Glutamatergic neuron (in vitro differentiated cells): ENCODE measurements at regions not wholly inside any gene's neighbourhood (a gene's known extent, or its start where the extent isn't known, plus 50 kb on each side); places are given as distances from the start of the nearest gene placed in this dataset.
"Not testable (repeated sequence)": the region's sequence is repeated elsewhere in the genome, so short reads cannot be mapped to it uniquely, and the experiment has no call there.

ENCODE experiments used
- DNase-seq: peaks from one replicate; pipeline ENCODE4 v3.0.0; 2022
- H3K27ac Mint-ChIP-seq: one replicate; pipeline ENCODE4 v1.8.0; 2020; ENCODE audit warnings: mild to moderate bottlenecking, mixed read lengths, inconsistent platforms; ENCODE audit not compliant: unreplicated experiment
- H3K27me3 Mint-ChIP-seq: one replicate; pipeline ENCODE4 v1.8.0; 2020; ENCODE audit warnings: mild to moderate bottlenecking, moderate library complexity, mixed read lengths, inconsistent platforms; ENCODE audit not compliant: unreplicated experiment
- H3K36me3 Mint-ChIP-seq: one replicate; pipeline ENCODE4 v1.8.0; 2020; ENCODE audit warnings: mild to moderate bottlenecking, mixed read lengths, inconsistent platforms; ENCODE audit not compliant: unreplicated experiment
- H3K4me1 Mint-ChIP-seq: one replicate; pipeline ENCODE4 v1.8.0; 2020; ENCODE audit warnings: mild to moderate bottlenecking, low read depth, mixed read lengths, inconsistent platforms; ENCODE audit not compliant: unreplicated experiment
- H3K4me3 Mint-ChIP-seq: one replicate; pipeline ENCODE4 v1.8.0; 2020; ENCODE audit warnings: mild to moderate bottlenecking, mixed read lengths, inconsistent platforms; ENCODE audit not compliant: unreplicated experiment
- H3K9me3 Mint-ChIP-seq: one replicate; pipeline ENCODE4 v1.8.0; 2020; ENCODE audit warnings: mild to moderate bottlenecking, moderate library complexity, mixed read lengths, inconsistent platforms; ENCODE audit not compliant: unreplicated experiment
- CTCF ChIP-seq: fragments of 200-600 bp; sonication (generic); IDR thresholded peaks from one replicate; pipeline ENCODE4 v1.5.0; 2021; ENCODE audit not compliant: partially characterized antibody, unreplicated experiment

- H3K27me3 Mint-ChIP-seq = peaks cover 2% of the 10 kb centered on the region
- no peak for TF ChIP-seq CTCF
- no peak overlapping the region for H3K27ac Mint-ChIP-seq
- no peaks in the 10 kb centered on the region for H3K9me3 Mint-ChIP-seq
- no peak for DNase-seq
- no peaks in the 10 kb centered on the region for H3K36me3 Mint-ChIP-seq
- no peaks in the 10 kb centered on the region for H3K4me1 Mint-ChIP-seq
- no peak overlapping the region for H3K4me3 Mint-ChIP-seq
Measured at GRCh38 chrX:65874110-65874509, 165.8 kb downstream of the VSIG4 start.

GRCh38 chrX:65873385-65873784 lies 166.5 kb downstream of the VSIG4 start:
- TF ChIP-seq CTCF = no peak
- Mint-ChIP-seq H3K27ac (no peak overlapping the region), H3K36me3 (no peaks in the 10 kb centered on the region), H3K4me1 (no peaks in the 10 kb centered on the region), H3K4me3 (no peak overlapping the region), H3K9me3 (no peaks in the 10 kb centered on the region), H3K27me3 (no peaks in the 10 kb centered on the region)
- DNase-seq = no peak

- Mint-ChIP-seq H3K36me3 (no peaks in the 10 kb centered on the region), H3K27ac (no peak overlapping the region), H3K9me3 (no peaks in the 10 kb centered on the region), H3K27me3 (no peaks in the 10 kb centered on the region), H3K4me1 (no peaks in the 10 kb centered on the region), H3K4me3 (no peak overlapping the region)
- no peak for TF ChIP-seq CTCF
- DNase-seq = no peak
Measured at GRCh38 chrX:65871671-65872311, 168.1 kb downstream of the VSIG4 start.

- H3K27ac Mint-ChIP-seq, H3K36me3 Mint-ChIP-seq, H3K4me1 Mint-ChIP-seq, H3K4me3 Mint-ChIP-seq, H3K9me3 Mint-ChIP-seq, DNase-seq, H3K27me3 Mint-ChIP-seq: not testable (repeated sequence)
Measured at GRCh38 chrX:65870544-65870943, 169.3 kb downstream of the VSIG4 start.

- H3K9me3 Mint-ChIP-seq = no peaks in the 10 kb centered on the region
- no peak for DNase-seq
- no peak overlapping the region for H3K4me3 Mint-ChIP-seq
- TF ChIP-seq CTCF = no peak
- no peaks in the 10 kb centered on the region for H3K36me3 Mint-ChIP-seq
- no peak overlapping the region for H3K27ac Mint-ChIP-seq
- H3K4me1 Mint-ChIP-seq = no peaks in the 10 kb centered on the region
- H3K27me3 Mint-ChIP-seq = peaks cover 2% of the 10 kb centered on the region
Measured at GRCh38 chrX:65866773-65867172, 173.1 kb downstream of the VSIG4 start.
